ENCODE measurements at regions not wholly inside any gene's neighbourhood (a gene's known extent, or its start where the extent isn't known, plus 50 kb on each side); places are given as distances from the start of the nearest gene placed in this dataset.
A peak's percentile ranks its signal among the peaks of the same experiment; 100 is the strongest.

GRCh38 chr1:93815366-93816110 lies 63.5 kb downstream of the DNTTIP2 start:
- peaks cover 52% of the 10 kb centered on the region for H3K4me1 Mint-ChIP-seq
- H3K27ac Mint-ChIP-seq = no peak overlapping the region
- no peak for DNase-seq
- no peak overlapping the region for H3K4me3 Mint-ChIP-seq
- peaks cover 2% of the 10 kb centered on the region for H3K36me3 Mint-ChIP-seq (ENCODE audit: low read depth)
- no peak for TF ChIP-seq CTCF (IDR thresholded peaks at IDR 0.05)
- no peaks in the 10 kb centered on the region for H3K9me3 Mint-ChIP-seq
- H3K27me3 Mint-ChIP-seq (ENCODE audit: low read depth, poor library complexity) = no peaks in the 10 kb centered on the region

- H3K27ac Mint-ChIP-seq = no peak overlapping the region
- TF ChIP-seq CTCF (IDR thresholded peaks at IDR 0.05) = no peak
- DNase-seq = no peak
- peaks cover 4% of the 10 kb centered on the region for H3K9me3 Mint-ChIP-seq
- H3K4me1 Mint-ChIP-seq = peaks cover 48% of the 10 kb centered on the region
- H3K36me3 Mint-ChIP-seq (ENCODE audit: low read depth) = peaks cover 7% of the 10 kb centered on the region
- no peak overlapping the region for H3K4me3 Mint-ChIP-seq
- no peaks in the 10 kb centered on the region for H3K27me3 Mint-ChIP-seq (ENCODE audit: low read depth, poor library complexity)
These were observed 64.1 kb downstream of the DNTTIP2 start for GRCh38 chr1:93814795-93815340.

- no peak overlapping the region for H3K27ac Mint-ChIP-seq
- peaks cover 48% of the 10 kb centered on the region for H3K4me1 Mint-ChIP-seq
- H3K4me3 Mint-ChIP-seq = no peak overlapping the region
- H3K36me3 Mint-ChIP-seq (ENCODE audit: low read depth) = peaks cover 7% of the 10 kb centered on the region
- peaks cover 4% of the 10 kb centered on the region for H3K9me3 Mint-ChIP-seq
- DNase-seq = peak; percentile 54
- TF ChIP-seq CTCF (IDR thresholded peaks at IDR 0.05) = peak; percentile 99
- no peaks in the 10 kb centered on the region for H3K27me3 Mint-ChIP-seq (ENCODE audit: low read depth, poor library complexity)
These were observed 64.8 kb downstream of the DNTTIP2 start for GRCh38 chr1:93814059-93814794.

GRCh38 chr1:93813076-93813475 lies 65.9 kb downstream of the DNTTIP2 start:
- DNase-seq = no peak
- peaks cover 19% of the 10 kb centered on the region for H3K36me3 Mint-ChIP-seq (ENCODE audit: low read depth)
- H3K27me3 Mint-ChIP-seq (ENCODE audit: low read depth, poor library complexity) = no peaks in the 10 kb centered on the region
- no peak for TF ChIP-seq CTCF (IDR thresholded peaks at IDR 0.05)
- peaks cover 16% of the 10 kb centered on the region for H3K9me3 Mint-ChIP-seq
- H3K4me3 Mint-ChIP-seq = no peak overlapping the region
- H3K27ac Mint-ChIP-seq = peak overlapping the region; percentile 6
- H3K4me1 Mint-ChIP-seq = peaks cover 41% of the 10 kb centered on the region

GRCh38 chr1:93811326-93812065 lies 67.5 kb downstream of the DNTTIP2 start:
- Mint-ChIP-seq H3K4me1 (peaks cover 26% of the 10 kb centered on the region), H3K27ac (no peak overlapping the region)

More at GRCh38 chr1:93811326-93812065, 67.5 kb downstream of the DNTTIP2 start:
- TF ChIP-seq CTCF (IDR thresholded peaks at IDR 0.05) = no peak
- Mint-ChIP-seq H3K4me3 (no peak overlapping the region), H3K27me3 (ENCODE audit: low read depth, poor library complexity) (no peaks in the 10 kb centered on the region), H3K9me3 (peaks cover 31% of the 10 kb centered on the region), H3K36me3 (ENCODE audit: low read depth) (peaks cover 34% of the 10 kb centered on the region)
- no peak for DNase-seq
